NCI-H1417 treated with DMSO at 0.1 percent for 48 hours (cell line): ENCODE measurements at regions not wholly inside any gene's neighbourhood (a gene's known extent, or its start where the extent isn't known, plus 50 kb on each side); places are given as distances from the start of the nearest gene placed in this dataset.
A peak's percentile ranks its signal among the peaks of the same experiment; 100 is the strongest.
"Not testable (repeated sequence)": the region's sequence is repeated elsewhere in the genome, so short reads cannot be mapped to it uniquely, and the experiment has no call there.

ENCODE experiments used
- DNase-seq: peaks from one replicate; lab custom pipeline; 2025; lab: John Stamatoyannopoulos, UW

DNA sequence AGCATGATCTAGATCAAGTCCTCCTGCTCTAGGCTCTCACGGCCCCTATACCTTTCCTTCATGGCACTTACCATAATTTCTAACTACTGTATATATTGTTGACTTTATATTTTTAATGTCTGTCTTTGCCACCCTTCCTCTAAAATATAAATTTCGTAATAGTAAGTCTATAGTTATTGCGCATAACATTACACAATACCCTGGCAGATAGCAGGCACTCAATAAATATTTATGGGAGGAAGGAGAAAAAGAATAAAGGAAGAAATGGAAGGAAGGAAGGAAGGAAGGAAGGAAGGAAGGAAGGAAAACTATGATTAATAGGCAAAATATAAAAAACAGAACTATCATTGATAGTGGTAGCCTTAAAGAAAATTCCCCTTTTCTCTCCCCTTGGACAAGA is 190.3 kb upstream of the LMCD1 start:
- DNase-seq, result no peak

DNA sequence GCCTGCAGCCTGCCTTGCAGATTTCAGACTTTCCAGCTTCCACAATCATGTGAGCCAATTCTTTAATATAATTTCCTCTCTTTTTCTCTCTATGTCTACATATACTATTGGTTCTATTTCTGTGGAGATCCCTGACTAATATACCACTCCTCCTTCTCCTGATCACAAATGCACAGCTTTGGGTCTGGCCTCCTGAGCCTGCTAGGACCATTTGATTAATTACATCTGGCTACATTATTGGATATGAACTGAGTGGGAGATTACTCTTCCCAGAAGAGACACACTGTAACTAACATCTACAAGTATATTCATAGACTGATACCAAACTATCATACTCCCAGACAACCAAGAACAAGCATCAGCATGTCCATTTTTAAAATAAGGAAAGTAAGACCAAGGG is 188.9 kb upstream of the LMCD1 start:
- DNase-seq, result no peak

DNA sequence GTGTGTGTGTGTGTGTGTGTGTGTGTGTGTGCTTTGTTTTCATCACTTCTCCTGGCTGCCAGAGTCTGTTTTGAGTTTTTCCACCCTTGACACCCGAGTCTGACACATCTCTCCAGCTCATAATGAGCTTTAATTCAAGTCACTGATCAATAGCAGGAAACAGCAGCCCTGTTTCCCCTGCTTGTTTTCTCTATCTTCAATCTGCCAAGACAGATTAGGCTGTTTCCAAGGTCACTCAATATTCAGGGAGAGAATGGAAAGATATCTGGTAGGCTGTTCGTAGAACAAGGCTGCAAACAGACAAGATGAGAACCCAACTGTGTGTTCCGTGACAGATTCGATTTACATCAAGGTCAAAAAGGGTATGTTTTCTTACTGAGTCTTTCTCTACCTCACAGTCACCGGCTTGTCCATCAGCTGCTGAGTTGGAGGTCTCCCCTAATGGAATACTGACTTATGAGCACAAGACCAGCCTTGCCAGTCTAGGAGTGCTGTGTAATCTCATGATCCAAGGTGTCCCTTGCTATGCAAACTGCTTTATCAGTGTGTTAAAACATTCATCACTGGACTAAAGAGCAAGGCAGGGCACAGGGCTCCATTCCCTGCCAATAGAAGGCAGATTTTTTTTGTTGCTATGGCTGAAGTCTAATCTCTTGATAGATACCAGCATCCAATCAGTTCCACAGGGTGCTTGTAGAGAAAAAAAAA is 187.9 kb upstream of the LMCD1 start:
- no peak for DNase-seq

DNA sequence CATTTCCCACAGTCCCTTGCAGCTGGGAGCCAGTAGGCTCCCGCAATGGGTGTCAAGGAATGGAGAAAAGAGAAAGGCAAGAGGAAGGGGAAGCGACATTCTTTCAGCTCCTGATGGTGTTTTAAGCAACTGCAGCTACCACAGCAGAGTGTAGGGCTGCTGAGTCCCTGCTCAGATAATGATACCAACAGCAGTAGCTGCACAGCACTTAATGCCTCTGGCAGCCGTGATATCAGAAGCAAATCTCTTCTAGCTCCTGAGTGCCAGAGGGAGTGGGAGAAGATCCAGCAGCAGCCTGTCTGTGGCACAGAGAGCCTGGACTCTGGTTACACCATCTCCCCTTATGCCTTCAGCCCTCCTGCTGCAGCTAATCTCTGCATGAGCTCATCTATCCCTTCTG is 186.1 kb upstream of the LMCD1 start:
- DNase-seq, result not testable (repeated sequence)

DNA sequence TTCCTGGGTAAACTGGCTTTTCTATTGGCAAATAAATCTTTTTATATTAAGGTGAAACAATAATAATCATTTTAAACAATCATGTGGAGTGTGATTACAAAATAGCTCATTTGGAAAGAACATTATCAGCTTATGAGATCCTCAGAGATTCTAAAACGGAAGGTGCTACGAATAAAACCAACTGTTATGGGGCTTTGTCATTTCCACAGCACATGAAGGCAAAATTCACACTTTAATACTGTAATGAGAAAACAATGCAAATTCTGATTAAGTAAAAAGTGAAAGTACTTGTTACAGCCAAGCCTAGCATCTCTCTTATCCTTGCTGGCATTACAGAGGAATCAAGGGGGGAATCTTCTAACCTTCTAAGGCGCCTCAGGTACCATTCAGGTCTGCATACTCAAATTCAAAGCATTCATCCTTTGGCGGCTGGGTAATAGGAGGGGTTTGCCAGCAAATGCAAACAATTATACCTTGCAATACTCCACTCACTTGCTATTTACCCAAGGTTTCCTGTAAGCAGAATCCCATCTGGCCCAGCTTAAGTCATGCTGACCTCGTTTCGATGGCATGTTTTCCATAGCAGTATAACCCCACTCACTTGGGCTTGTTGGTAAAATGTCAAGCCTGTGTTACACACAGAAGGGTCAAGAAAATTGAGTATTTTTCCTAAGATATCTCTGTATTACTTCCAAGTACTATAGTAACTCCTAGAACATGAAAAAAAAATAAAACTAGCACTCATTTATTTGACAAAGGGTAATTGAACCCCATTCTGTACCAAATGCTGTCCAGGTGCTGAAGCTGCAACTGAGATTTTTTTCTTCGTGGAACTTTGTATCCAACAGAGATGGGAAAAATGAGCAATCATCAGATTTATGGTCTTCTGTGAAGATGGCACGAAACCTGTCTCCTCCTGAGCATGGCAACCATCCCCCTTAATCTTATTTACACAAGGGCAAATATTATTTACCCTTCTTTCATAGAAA is 183.7 kb upstream of the LMCD1 start:
- no peak for DNase-seq

DNA sequence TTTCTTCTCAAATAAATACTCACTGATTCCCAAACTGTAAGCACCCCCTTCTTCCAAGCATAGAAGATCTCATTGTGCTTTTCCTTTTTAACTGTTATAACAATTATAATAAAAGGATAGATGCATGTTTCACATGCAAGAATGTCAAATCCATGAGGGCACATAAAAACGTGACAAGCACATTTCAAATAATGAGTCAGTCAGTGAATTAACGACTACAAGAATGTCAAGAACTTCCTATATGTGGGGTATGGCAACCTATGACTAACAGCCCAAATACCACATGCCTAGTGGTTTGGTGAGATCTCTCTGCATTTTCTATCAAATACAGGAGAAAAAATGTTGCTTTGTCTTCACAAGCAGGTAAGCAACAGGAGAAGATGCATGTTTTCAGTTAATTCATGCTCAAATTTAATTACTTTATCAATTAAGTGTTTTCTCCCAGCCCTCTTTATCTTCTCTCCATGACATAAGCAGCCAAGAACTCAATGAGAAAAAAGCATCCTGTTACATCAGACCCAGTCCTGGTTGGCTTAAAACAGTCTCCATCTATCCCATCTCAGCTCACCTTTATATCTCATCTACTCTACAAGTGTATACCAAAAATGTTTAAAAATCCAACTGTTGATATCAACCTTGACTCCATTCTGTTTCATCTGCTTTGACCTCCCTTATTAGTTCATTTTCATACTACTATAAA is 181.5 kb upstream of the LMCD1 start:
- DNase-seq, result no peak

DNA sequence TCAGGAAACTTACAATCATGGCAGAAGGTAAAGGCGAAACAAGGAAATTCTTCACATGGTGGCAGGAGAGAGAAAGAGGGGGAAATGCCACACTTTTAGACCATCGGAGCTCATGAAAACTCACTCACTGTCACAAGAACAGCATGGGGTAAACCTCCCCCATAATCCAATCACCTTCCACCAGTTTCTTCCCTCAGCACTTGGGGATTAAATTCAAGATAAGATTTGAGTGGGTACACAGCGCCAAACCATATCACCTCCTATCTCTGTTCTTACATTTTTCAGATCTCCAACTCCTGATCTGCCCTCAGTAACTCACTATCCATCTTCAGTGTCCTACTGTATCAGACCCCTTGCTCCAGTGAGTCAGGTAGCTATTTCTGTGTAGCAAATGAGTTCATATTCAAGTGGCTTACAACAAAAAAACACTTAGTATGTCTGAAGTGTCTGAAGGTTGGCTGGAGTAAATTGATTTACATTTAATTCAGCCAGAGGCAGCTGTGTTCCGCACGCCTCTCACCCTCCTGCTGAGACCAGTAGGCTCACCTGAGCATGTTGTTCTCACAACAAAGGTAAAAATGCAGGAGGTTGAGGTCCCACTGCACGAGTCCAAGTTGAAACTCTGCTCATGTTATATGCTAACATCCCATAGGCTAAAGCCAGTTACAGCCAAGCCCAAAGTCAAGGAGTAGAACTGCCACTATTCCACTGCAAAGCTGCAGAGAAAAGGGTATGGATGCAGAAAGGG is 180.7 kb upstream of the LMCD1 start:
- DNase-seq, result no peak

DNA sequence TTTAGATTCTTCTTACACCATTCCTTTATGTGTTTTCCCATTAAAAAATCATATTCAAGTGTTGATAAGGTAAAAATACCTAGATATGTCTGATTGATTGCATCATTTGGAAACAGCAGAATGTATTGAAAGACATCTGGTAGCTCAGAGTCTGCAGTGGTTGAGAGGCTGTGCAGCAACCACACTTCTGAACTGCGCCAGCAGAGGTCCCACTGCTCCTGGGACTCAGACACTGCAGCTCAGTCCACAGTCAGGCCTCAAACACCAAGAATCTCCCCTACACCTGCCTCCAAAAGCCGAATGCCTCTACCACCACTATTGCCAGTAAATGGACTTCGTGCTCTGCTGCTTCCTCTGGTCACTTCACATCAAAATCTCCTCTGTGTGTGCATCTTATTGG is 176.9 kb upstream of the LMCD1 start:
- no peak for DNase-seq

DNA sequence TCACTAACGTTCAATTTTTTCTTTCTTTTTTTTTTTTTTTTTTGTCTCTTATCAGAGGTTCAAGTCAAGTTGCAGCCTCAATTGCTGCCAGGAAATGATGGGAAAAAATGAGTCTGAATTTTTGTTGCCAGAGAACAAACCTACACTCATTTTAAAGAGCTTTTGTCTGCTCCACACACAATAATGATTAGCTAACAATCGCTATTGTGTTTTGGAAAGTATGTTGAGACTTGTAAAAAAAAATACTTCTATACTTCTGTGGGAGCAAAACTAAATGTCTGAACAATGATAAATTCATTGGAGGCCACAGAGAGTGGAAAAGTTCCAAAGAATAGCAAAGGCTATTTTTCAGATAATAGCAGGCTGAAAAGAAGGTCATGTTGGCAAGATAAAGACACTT is 176.3 kb upstream of the LMCD1 start:
- no peak for DNase-seq

DNA sequence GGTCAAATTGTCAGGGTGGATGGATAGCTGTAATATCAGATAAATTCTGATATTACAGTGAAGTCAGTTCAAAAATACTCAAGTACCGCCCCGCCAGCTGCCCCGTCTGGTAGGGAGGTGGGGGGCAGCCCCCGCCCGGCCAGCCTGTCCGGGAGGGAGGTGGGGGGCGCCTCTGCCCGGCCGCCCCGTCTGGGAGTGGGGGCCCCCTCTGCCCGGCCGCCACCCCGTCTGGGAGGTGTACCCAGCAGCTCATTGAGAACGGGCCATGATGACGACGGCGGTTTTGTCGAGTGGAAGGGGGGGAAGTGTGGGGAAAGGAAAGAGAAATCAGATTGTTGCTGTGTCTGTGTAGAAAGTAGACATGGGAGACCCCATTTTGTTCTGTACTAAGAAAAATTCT is 175.8 kb upstream of the LMCD1 start:
- not testable (repeated sequence) for DNase-seq

DNA sequence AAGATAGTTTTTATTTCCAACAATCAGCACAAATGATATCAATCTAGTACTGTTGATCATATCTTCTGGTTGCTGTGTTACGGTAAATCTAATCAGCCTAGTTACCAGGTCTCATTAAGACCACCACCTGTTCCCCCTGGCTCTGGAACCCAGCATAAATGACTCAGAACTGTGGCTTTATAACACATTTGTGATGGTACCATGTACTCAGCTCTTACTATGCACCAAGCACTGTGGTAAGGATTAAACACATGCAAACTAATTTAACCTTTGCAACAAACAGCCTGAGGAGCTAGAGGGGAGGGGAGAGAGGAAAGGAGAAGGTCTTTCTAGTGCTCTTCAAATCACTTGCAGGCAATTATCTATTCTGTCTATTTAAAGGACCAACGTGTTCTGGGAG is 173.9 kb upstream of the LMCD1 start:
- peak; percentile 14 for DNase-seq

DNA sequence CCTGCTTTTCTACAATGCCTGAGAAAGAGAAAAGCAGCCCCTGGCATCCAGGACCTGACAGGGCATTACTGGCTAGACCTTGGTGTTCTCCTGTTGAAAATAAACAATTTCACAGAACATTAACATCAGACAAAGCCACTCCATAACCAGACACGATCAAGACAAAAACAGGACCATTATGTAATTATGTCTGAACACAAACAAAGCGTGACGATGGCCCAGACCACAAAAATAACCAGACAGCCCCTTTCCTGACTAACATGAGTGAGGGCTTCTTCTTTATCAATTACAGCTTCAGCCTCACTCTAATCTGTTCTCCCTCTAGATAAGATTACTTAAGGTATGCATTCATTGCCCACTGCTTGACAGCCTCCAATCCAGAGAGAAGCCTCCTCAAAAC is 172.7 kb upstream of the LMCD1 start:
- peak; percentile 20 for DNase-seq

DNA sequence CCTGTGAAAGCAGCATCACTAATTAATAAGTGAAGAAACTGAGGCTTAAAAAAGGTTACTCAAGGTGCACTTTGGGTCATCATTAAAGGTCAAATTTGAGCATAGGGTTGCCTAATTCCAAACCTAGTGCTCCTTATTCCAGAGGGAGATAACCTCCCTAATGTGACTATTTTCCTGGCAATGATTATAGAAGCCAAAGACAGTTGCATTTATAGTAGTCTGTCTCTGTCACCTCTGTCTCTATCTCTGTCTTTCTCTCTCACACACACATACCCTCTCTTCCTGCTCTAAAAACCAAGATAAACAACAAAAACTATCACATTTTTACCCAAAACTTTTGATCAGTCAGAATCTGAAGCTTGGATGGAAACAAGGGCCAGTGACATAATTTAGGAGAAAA is 172.0 kb upstream of the LMCD1 start:
- DNase-seq, result no peak

DNA sequence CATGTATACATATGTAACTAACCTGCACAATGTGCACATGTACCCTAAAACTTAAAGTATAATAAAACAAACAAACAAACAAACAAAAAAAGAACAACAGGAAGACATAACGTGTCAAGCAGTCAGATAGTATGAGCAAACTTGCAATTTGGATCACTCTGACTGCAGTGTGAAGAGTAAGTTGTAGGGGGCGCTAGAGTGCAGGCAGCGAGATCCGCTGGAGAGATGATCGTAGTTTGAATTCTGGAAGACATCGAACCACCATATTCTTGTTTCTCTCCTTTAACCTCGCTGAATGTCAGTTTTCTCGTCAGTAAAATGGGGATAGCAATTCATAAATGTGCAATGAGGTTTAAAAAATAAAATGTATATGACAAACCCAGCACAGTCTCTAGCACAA is 165.2 kb upstream of the LMCD1 start:
- DNase-seq, result no peak

DNA sequence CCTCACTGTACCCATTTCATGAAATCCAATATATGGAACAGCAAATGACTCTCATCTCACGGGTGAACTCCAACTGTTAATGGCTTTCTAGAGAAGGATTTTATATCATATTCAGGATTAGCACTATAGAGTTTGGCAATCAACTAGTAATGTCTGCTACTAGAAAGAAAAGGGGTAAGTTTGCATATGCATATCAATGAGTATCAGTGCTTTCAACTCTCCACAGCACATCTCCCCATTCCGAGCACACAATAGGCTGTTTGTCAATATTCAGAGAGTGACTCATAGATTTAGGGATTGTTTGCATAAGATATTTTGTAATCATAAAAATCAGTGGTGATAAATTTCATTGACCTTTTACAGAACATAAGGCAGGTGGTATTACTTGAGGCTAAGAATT is 163.2 kb upstream of the LMCD1 start:
- DNase-seq, result no peak

DNA sequence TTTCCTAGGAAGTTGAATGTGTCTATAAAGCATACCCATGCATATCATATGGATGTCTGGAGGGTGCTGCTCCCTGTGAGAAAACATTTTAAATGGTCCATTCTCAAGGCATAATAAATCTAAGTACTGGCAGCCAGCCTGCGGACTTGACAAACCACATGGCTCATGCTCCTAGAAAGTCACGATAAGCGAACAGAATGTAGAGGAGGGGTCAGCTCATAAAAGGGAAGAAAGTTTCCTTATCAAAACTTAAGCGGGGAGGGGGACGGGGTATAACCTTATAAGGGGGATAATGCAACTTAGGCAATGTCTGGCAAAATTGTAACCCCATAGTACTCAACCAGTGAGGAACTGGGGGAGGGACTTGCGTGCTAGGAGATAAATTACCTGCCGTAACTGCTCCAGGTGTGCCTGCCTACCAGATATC is 159.8 kb upstream of the LMCD1 start:
- DNase-seq, result no peak

DNA sequence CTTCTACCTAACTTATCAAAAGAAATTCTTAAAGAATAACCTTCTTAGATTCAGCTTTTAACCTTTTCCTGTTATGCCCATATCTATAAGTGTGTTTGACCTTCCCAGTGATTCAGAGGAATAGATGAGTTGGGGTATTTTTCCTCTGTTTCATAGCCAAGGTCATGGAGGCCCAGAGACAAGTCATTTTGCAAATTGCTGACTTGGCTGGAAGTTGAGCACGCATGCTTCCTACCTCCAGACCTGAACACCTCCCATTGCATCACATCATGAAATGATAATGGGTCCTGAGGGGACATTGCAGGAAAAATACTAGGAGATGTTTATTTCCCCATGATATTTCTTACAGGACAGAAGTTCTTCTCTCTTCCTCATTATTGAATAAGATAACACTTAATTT is 158.6 kb upstream of the LMCD1 start:
- no peak for DNase-seq

DNA sequence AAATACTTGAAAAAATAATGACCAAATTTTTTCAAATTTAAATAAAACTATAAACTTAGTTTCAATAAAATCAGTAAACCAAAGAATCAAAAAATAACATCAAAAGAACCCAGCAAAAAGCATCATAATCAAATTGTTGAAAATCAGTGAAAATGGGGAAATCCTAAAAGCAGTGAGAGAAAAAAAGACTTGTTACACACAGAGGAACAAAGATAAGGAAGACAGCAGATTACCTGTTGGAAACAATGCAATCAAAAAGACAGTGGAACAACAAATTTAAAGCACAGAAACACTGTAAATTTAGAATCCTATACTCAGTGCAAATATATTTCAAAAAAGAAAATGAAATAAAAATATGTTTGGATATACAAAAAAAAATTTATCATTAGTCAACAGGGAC is 156.2 kb upstream of the LMCD1 start:
- DNase-seq, result no peak

DNA sequence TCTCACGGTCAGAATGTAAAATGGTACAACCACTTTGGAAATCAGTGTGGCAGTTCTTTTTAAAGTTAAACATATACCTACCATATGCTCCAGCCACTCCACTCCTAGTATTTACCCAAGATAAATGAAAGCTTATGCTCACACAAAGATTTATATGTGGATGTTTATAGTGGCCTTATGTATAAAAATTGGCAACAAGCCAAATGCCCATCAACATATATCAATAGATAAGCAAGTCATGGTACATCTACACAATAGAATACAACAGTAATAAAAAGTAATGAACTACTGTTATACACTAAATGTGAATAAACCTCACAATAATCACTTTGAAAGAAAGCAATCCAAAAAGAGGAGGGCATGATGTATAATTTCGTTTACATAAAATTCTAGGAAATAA is 153.5 kb upstream of the LMCD1 start:
- no peak for DNase-seq

DNA sequence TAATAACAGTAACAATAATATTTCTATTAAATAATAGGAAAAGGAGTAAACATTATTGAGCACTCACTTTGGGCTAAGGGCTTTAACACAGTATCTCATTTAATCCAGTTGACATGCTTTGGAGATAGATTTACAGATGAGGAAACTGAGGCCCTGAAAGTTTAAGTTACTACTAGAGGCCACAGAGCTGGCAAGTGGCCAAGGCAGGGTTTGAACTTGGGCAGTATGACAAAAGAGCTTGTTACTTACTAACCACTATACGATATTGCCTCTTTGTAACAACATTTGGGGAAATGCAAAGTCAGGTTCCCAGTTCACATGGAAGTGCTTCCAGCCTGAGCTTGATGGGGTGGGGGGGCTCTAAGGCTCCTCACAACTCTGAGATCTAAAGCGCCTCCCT is 149.1 kb upstream of the LMCD1 start:
- DNase-seq, result no peak

DNA sequence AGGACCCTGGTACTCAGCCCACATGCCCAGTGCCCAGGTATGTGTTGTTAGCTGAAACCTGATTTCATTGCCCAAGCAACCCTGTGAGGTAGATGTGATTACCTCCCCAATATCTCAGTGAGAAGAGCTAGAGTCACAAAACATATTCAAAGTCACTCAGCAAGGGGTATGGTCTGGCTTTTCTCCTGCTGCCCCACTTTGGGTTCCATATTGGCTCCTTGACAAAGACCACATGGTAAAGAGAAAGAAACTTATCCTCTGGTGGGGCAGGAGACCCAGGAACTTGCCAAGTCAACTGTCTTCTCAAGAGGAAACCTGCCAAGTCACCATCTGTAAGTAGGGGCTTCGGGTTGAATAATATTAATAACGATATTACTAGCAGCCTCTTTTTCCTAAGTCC is 148.3 kb upstream of the LMCD1 start:
- no peak for DNase-seq

DNA sequence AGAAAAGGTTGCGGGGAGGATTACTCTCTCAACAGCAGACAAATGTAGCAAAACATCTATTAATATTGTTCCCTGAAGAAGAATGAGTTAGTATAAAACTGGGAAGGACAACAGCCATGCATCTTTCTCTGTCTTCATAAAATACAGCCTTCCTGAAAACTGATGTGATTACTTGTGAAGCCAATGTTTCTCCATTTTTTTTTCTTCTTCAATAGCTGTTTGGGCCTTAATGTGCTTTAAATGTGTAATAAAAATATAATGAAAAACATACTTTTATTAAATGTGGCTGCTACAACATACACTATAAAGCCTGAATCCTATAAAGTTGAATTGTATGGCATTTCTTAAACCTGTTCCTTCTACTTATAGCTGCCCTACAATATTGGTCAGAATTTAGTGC is 146.3 kb upstream of the LMCD1 start:
- no peak for DNase-seq
